HCEC 1CT (cell line): ENCODE measurements at regions not wholly inside any gene's neighbourhood (a gene's known extent, or its start where the extent isn't known, plus 50 kb on each side); places are given as distances from the start of the nearest gene placed in this dataset.
"Not testable (repeated sequence)": the region's sequence is repeated elsewhere in the genome, so short reads cannot be mapped to it uniquely, and the experiment has no call there.

Experiments used
- DNase-seq: peaks from one replicate; pipeline ENCODE4 v3.0.0-alpha.2; 2017

DNA sequence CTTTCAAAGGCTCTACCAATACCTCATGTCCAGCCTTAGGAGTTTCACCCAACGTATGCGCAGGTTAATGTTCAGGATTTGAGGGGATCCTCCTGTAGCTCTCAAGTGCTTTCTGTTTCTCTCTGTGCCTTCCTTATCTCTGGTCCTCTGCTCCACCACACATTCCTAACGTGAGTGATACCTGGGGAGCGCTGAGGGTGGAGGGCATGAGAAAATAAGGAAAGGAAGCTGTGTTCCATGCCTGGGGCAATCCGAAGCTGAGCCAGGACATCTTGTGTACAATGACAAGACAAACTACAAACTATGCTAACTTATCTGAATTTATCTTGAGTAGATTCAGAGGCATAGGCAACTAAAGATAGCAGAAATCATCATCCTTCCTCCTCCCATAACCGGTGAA, 136.4 kb downstream of the SST start:
- DNase-seq: no peak

DNA sequence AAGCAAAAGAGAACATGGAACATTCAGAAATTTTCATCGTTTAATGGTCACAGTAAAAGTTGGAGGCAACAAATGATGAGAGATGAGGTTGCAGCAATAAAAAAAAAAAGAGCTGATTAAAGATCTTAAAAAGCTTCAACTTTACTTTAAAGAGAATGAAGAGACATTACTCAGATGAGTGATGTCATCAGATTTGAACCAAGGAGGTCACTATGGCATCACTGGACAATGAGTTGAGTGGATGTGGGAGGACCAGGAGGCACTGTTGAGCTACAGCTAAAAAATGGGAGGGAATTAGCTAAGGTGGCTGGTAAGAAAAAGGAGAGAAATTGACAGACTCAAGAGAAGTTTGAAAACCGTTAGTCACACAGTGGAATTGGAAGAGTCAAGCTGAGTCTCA, 138.4 kb downstream of the SST start:
- no peak for DNase-seq

DNA sequence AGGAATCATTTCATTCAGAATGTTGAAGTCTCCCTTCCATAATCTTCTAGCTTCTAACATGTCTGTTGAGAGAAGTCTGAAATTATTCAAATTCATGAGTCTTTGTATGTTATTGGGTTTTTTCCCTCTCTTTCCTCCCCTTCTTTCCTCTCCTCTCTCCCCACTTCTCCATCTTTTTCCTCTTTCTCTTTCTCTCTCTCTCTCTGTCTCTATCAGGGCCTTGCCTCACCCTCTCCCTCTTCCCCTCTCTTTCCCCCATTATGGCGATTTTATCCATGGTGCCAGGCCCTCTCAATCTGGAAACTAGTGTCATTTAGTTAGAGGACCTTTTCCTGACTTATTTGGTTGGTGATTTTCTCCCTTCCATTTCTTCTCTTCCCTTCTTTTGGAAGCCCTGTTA, 147.3 kb downstream of the SST start:
- no peak for DNase-seq

DNA sequence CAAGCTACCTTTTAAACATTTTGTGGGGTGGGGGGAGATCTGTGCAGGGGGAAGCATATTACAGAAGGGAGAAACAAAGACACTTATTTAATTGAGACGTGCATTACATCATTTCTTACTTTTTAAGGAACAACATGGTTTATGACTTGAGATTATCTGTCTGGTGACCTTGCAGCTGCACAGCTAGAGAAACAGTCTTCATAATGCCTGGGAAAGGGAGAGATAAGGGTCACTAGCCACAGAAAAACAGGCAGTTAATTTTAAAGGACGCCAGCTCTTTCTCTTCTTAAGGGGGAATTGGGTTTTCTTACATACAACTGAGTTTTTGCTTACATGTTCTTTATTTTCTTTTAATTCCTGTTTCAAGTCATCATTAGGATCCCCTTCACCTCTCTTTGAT, 147.9 kb downstream of the SST start:
- DNase-seq: no peak

- no peak for DNase-seq
Measured at GRCh38 chr3:187521546-187521945, 148.6 kb downstream of the SST start.

- DNase-seq: no peak
Measured at GRCh38 chr3:187520027-187520945, 149.9 kb downstream of the SST start.

DNA sequence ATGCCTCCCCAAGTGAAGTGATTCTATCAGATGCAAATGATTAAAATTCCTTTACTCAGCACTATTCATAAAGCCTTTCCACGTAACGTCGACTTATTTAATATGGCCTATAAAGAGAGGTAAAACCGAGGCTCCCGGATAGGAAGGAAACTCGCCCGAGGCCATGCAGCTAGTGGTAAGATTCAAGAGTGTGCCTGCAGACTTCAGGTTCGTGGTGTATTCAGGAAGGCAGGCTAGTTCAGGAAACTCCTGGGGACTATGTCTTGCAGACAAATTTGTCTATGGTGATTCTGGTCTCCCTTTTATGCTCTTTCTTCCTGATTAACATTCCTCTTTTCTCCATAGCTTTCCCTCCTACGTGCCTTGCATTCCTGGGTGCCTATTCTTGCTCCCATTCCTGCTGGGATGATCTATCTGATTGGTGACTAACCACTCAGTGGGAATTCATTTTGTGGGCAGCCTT, 150.7 kb downstream of the SST start:
- peak; percentile 15 for DNase-seq

- no peak for DNase-seq
Measured at GRCh38 chr3:187518616-187519015, 150.4 kb downstream of the RTP4 start.

- no peak for DNase-seq
Measured at GRCh38 chr3:187518207-187518606, 150.0 kb downstream of the RTP4 start.

- no peak for DNase-seq
Measured at GRCh38 chr3:187516446-187517185, 148.4 kb downstream of the RTP4 start.

GRCh38 chr3:187507905-187508304, 139.7 kb downstream of the RTP4 start:
- no peak for DNase-seq

- DNase-seq: no peak
Measured at GRCh38 chr3:187507266-187507665, 139.1 kb downstream of the RTP4 start.

DNA sequence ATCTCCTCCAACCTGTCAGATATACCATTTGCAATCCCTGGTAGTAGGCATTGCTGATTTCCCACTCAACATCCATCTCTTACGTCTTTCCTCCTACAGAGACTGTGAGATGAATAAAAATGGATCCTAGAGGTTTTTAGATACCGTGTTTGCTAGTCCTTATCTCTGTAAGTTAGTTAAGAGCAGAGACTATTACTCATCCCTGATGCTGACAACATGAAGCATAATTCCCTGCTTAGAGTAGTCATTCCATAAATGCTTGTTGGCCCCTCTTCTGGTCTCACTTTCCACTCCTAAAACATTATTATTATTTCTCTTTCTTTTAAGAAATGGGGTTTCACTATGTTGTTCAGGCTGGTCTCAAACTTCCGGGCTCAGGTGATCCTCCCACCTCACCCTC, 136.2 kb downstream of the RTP4 start:
- DNase-seq: no peak

DNA sequence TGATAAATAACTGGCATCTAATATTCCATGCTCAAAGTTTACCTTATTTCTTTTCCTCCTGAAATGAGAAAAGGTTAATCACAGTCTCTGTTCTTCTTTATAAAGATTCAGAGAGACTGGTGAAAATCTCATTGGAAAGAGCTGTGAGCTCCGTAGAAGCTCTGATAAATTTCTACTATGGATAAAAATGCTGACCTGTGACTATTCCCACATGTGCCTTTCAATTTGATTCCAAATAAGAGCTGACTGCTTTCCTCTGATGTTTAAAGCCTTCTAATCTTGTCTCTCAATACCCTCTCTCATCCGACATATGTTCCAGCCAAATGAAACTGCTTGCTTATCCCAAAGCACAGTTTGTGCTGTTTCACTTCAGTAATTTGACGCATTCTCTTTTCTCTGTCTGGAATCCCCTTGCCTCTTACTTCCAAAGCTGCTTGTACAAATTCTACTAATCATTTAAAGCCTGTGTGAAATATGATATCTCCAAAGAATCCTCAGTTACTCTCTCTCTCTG, 130.1 kb downstream of the RTP4 start:
- DNase-seq: no peak

DNA sequence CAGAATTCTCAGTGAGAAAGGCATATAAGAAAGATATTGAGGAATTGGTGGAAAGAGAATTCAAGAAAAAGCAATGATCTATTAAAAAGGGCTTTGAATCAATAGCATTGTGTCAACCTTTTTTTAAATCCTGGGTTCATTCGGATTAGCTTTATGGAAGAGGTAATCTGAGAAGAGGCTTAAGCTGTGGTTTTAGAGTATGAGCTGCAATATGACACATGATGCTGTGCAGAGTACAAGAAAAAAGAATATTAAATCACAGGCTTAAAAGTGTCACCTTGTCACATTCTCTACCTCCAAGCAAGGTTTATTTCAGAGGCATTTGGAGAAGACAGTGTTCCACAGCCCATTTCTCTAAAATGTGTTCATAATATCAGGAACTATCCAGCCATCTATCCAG, 128.9 kb downstream of the RTP4 start:
- DNase-seq: no peak

- not testable (repeated sequence) for DNase-seq
Measured at GRCh38 chr3:187494056-187494455, 125.9 kb downstream of the RTP4 start.

- DNase-seq: no peak
Measured at GRCh38 chr3:187491371-187491770, 123.2 kb downstream of the RTP4 start.

DNA sequence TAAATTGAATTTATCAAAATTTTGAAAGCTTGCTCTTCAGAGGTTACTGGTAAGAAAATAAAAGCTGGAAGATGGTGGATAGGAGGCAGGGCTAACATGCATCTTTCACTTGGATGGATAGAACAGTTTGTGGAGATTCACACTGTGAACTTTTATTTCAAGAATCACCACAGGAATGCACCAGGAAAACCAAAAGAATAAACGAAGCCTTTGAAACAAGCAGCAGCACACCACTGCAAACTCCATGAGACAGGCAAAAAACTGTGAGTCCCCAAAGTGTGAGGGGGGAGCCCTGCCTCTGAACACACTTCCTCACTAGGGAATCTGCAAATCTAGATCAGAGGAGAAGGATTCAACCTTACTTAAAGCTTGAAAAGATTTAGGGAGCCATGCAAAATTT, 122.2 kb downstream of the RTP4 start:
- DNase-seq: no peak

GRCh38 chr3:187484547-187485295, 116.5 kb downstream of the RTP4 start:
- DNase-seq: no peak

GRCh38 chr3:187481426-187481825, 113.2 kb downstream of the RTP4 start:
- DNase-seq: no peak

GRCh38 chr3:187475613-187476012, 107.4 kb downstream of the RTP4 start:
- not testable (repeated sequence) for DNase-seq

GRCh38 chr3:187473778-187474406, 105.7 kb downstream of the RTP4 start:
- DNase-seq: no peak

DNA sequence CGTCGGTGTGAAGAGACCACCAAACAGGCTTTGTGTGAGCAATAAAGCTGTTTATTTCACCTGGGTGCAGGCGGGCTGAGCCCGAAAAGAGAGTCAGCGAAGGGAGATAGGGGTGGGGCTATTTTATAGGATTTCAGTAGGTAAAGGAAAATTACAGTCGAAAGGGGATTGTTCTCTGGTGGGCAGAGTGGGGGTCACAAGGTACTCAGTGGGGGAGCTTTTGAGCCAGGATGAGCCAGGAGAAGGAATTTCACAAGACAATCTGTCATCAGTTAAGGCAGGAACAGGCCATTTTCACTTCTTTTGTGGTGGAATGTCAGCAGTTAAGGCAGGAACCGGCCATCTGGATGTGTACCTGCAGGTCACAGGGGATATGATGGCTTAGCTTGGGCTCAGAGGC, 98.1 kb downstream of the RTP4 start:
- not testable (repeated sequence) for DNase-seq
